SK-N-SH (cell line): ENCODE measurements at regions not wholly inside any gene's neighbourhood (a gene's known extent, or its start where the extent isn't known, plus 50 kb on each side); places are given as distances from the start of the nearest gene placed in this dataset.

ENCODE experiments used
- CTCF ChIA-PET: fragments of 300-600, 350-600 bp; formaldehyde crosslinking; extraction: SDS; loops from one replicate; lab custom pipeline; 2021; lab: Yijun Ruan, JAX
- POLR2A ChIA-PET: fragments of 350-600 bp; sonication (Branson Sonifier 250); formaldehyde crosslinking; extraction: SDS; loops from one replicate; lab custom pipeline; 2020; ENCODE audit warnings: antibody characterized with exemption, inconsistent platforms; lab: Yijun Ruan, JAX
- DNase-seq: peaks from one replicate; pipeline ENCODE4 v3.0.0; 2012
- H2AFZ ChIP-seq: fragments of 200-600 bp; sonication (generic); 2 replicates; pipeline ENCODE4 v1.8.1; 2016; ENCODE audit warnings: antibody characterized with exemption, mild to moderate bottlenecking, low read depth
- H3F3A ChIP-seq: fragments of 200-600 bp; sonication (generic); replicated peaks from 2 replicates; pipeline ENCODE3; 2016; ENCODE audit warnings: antibody characterized with exemption, mild to moderate bottlenecking; ENCODE audit not compliant: insufficient read depth
- H3K27ac ChIP-seq, 2 experiments: fragments of 200-500 bp in 1 of 2; fragments of 200-600 bp in 1 of 2; sonication (Bioruptor generic) in 1 of 2; sonication (generic), shearing (Covaris generic) in 1 of 2; 2 replicates each; pipeline versions ENCODE4 v1.5.1 to v1.6.1; 2014 to 2016; ENCODE audit warnings: low read depth in 2 of 2, inconsistent platforms in 1 of 2, low read length in 1 of 2, mild to moderate bottlenecking in 1 of 2, mixed read lengths in 1 of 2
- H3K27me3 ChIP-seq: fragments of 200-600 bp; sonication (generic), shearing (Covaris generic); 2 replicates; pipeline ENCODE4 v1.6.1; 2016; ENCODE audit warnings: mixed run types; ENCODE audit not compliant: insufficient read depth
- H3K36me3 ChIP-seq, 2 experiments: fragments of 200-500 bp in 1 of 2; fragments of 200-600 bp in 1 of 2; sonication (Bioruptor generic) in 1 of 2; sonication (generic) in 1 of 2; replicated peaks in 1 of 2; 2 replicates each; pipeline versions ENCODE3 to v1.5.1; 2014 to 2016; ENCODE audit warnings: low read length in 1 of 2, mild to moderate bottlenecking in 1 of 2; ENCODE audit not compliant: insufficient read depth in 2 of 2, control insufficient read depth in 1 of 2
- H3K4me1 ChIP-seq, 2 experiments: fragments of 200-500 bp in 1 of 2; fragments of 200-600 bp in 1 of 2; sonication (Bioruptor generic) in 1 of 2; sonication (generic), shearing (Covaris generic) in 1 of 2; 2 replicates each; pipeline versions ENCODE4 v1.5.1 to v1.6.1; 2014 to 2016; ENCODE audit warnings: low read depth in 1 of 2, low read length in 1 of 2, mixed run types in 1 of 2; ENCODE audit not compliant: insufficient read depth in 2 of 2, control insufficient read depth in 1 of 2
- H3K4me2 ChIP-seq: fragments of 200-600 bp; sonication (generic), shearing (Covaris generic); 2 replicates; pipeline ENCODE4 v1.6.1; 2017; ENCODE audit warnings: mixed run types
- H3K4me3 ChIP-seq, 2 experiments: fragments of 200-500 bp in 1 of 2; fragments of 200-600 bp in 1 of 2; sonication (Bioruptor generic) in 1 of 2; sonication (generic), shearing (Covaris generic) in 1 of 2; 2 replicates each; pipeline versions ENCODE4 v1.5.1 to v1.8.1; 2014 to 2016; ENCODE audit warnings: low read depth in 2 of 2, inconsistent platforms in 1 of 2, low read length in 1 of 2, mild to moderate bottlenecking in 1 of 2, mixed read lengths in 1 of 2, moderate library complexity in 1 of 2
- H3K79me2 ChIP-seq: fragments of 200-600 bp; sonication (generic); 2 replicates; pipeline ENCODE4 v1.8.1; 2017; ENCODE audit warnings: mild to moderate bottlenecking; ENCODE audit not compliant: insufficient read depth
- H3K9ac ChIP-seq: fragments of 200-600 bp; sonication (generic); 2 replicates; pipeline ENCODE4 v1.6.1; 2017; ENCODE audit warnings: mixed run types
- H3K9me2 ChIP-seq: fragments of 200-600 bp; sonication (generic); 2 replicates; pipeline ENCODE4 v1.6.1; 2017; ENCODE audit warnings: mixed run types
- H3K9me3 ChIP-seq: fragments of 200-600 bp; sonication (generic); 2 replicates; pipeline ENCODE4 v1.6.1; 2017; ENCODE audit warnings: mixed run types, mild to moderate bottlenecking, moderate library complexity
- H4K20me1 ChIP-seq: fragments of 200-600 bp; sonication (generic); 2 replicates; pipeline ENCODE4 v1.6.1; 2017; ENCODE audit warnings: mild to moderate bottlenecking, mixed run types; ENCODE audit not compliant: insufficient read depth
- CHD2 ChIP-seq: fragments of 150-350 bp; IDR thresholded peaks from 2 replicates; pipeline ENCODE4 v1.6.1; 2018; ENCODE audit warnings: low read length; ENCODE audit not compliant: partially characterized antibody
- ELF1 ChIP-seq: IDR thresholded peaks from 2 replicates; pipeline ENCODE4 v1.4.0; 2012
- FOSL2 ChIP-seq: IDR thresholded peaks from 2 replicates; pipeline ENCODE4 v1.4.0; 2012; ENCODE audit warnings: low read depth, mild to moderate bottlenecking, moderate library complexity, borderline replicate concordance
- FOXJ3 ChIP-seq: sonication (generic); formaldehyde crosslinking; IDR thresholded peaks from 2 replicates; pipeline ENCODE4 v1.5.1; 2020; ENCODE audit warnings: mild to moderate bottlenecking, missing genetic modification reagents
- GABPA ChIP-seq: IDR thresholded peaks from 2 replicates; pipeline ENCODE4 v1.4.0; 2012; ENCODE audit warnings: low read depth, mild to moderate bottlenecking
- GATA2 ChIP-seq: sonication (generic); formaldehyde crosslinking; IDR thresholded peaks from 2 replicates; pipeline ENCODE4 v1.5.0; 2020; ENCODE audit warnings: mild to moderate bottlenecking, missing genetic modification reagents
- IRF3 ChIP-seq: fragments of 150-350 bp; IDR thresholded peaks from 2 replicates; pipeline ENCODE4 v1.6.1; 2016; ENCODE audit warnings: mild to moderate bottlenecking, low read depth, low read length
- JUND ChIP-seq: IDR thresholded peaks from 2 replicates; pipeline ENCODE4 v1.4.0; 2012
- MXI1 ChIP-seq: IDR thresholded peaks from 2 replicates; pipeline ENCODE4 v1.6.1; 2012; ENCODE audit warnings: mild to moderate bottlenecking, low read depth, low read length, improper control_type of control experiment
- NFIC ChIP-seq: IDR thresholded peaks from 2 replicates; pipeline ENCODE4 v1.4.0; 2012; ENCODE audit warnings: borderline replicate concordance
- NRF1 ChIP-seq: IDR thresholded peaks from 2 replicates; pipeline ENCODE4 v1.6.1; 2012; ENCODE audit warnings: low read depth, mild to moderate bottlenecking, low read length
- PBX3 ChIP-seq: IDR thresholded peaks from 2 replicates; pipeline ENCODE4; 2012
- POLR2AphosphoS5 ChIP-seq: IDR thresholded peaks from 2 replicates; pipeline ENCODE4 v1.6.1; 2012; ENCODE audit warnings: low read depth, low read length
- RCOR1 ChIP-seq: fragments of 150-350 bp; IDR thresholded peaks from 2 replicates; pipeline ENCODE4 v1.6.1; 2017; ENCODE audit warnings: antibody characterized with exemption, low read length
- RXRA ChIP-seq: IDR thresholded peaks from 2 replicates; pipeline ENCODE4 v1.4.0; 2012; ENCODE audit warnings: low read depth, mild to moderate bottlenecking, borderline replicate concordance
- TCF12 ChIP-seq: IDR thresholded peaks from 2 replicates; pipeline ENCODE4 v1.4.0; 2012
- TEAD4 ChIP-seq: IDR thresholded peaks from 2 replicates; pipeline ENCODE4 v1.4.0; 2012; ENCODE audit warnings: mild to moderate bottlenecking, borderline replicate concordance; ENCODE audit not compliant: insufficient read depth
- YY1 ChIP-seq: IDR thresholded peaks from 2 replicates; pipeline ENCODE4 v1.4.0; 2012; ENCODE audit warnings: low read depth, mild to moderate bottlenecking
- WGBS: methylation state at CpG from one replicate; pipeline ENCODE4 v1.1.6; 2017; ENCODE audit warnings: low lambda C conversion rate; 5-methylcytosine and 5-hydroxymethylcytosine counted together
- TF ChIP-seq, protein P1 (sequence below): IDR thresholded peaks from 2 replicates; pipeline ENCODE4 v1.4.0; 2012; ENCODE audit warnings: low read depth, borderline replicate concordance
- TF ChIP-seq, protein P2 (sequence below): IDR thresholded peaks from 2 replicates; pipeline ENCODE4 v1.4.0; 2012; ENCODE audit warnings: low read depth

DNA sequence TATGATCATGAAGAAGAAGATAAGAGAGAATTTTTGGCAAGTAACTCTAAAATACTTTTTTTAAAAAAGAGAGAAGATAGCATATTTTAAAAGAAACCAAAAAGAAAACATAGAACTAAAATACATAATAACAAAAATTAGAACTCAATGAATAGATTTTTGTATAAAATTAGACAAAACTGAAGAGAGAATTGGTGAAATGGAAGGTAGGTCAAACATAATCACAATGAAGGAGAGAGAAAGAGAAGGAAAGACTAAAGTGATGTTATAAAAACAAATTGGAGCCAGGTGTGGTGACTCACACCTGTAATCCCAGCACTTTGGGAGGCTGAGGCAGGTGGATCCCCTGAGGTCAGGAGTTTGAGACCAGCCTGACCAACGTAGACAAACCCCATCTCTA, 211.5 kb downstream of the AXIN2 start:
- no peaks in the 10 kb centered on the region for H3K36me3 ChIP-seq
- ChIA-PET POLR2A (no interaction called here), CTCF (no interaction called here)
- H3K4me1 ChIP-seq, result no peaks in the 10 kb centered on the region
- no peaks in the 10 kb centered on the region for H4K20me1 ChIP-seq
- DNase-seq, result no peak
- H3K27ac ChIP-seq, result no peak overlapping the region
- no peaks in the 10 kb centered on the region for H3K79me2 ChIP-seq
- H3K4me2 ChIP-seq, result no peak overlapping the region
- peaks cover 7% of the 10 kb centered on the region; the same call in 1 of the 2 replicates for H3K27me3 ChIP-seq
- no peaks in the 10 kb centered on the region for H3K9me2 ChIP-seq
- H3K4me3 ChIP-seq, result no peak overlapping the region
- H3K9ac ChIP-seq, result no peak overlapping the region
- peaks cover 19% of the 10 kb centered on the region for H3K9me3 ChIP-seq
- TF ChIP-seq TCF12, result no peak
- no peak for TF ChIP-seq TEAD4
- no peak for TF ChIP-seq JUND
- no peak for TF ChIP-seq GABPA
- TF ChIP-seq, protein P1, sequence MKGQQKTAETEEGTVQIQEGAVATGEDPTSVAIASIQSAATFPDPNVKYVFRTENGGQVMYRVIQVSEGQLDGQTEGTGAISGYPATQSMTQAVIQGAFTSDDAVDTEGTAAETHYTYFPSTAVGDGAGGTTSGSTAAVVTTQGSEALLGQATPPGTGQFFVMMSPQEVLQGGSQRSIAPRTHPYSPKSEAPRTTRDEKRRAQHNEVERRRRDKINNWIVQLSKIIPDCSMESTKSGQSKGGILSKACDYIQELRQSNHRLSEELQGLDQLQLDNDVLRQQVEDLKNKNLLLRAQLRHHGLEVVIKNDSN, result no peak
- TF ChIP-seq, protein P2, sequence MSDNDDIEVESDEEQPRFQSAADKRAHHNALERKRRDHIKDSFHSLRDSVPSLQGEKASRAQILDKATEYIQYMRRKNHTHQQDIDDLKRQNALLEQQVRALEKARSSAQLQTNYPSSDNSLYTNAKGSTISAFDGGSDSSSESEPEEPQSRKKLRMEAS, result no peak
- TF ChIP-seq PBX3, result no peak
- no peak for TF ChIP-seq IRF3
- TF ChIP-seq MXI1, result no peak
- no peak for TF ChIP-seq ELF1
- TF ChIP-seq RXRA, result no peak
- no peak for TF ChIP-seq NRF1
- no peak for TF ChIP-seq FOSL2
- TF ChIP-seq GATA2 (CRISPR knock-in tag), result no peak
- no peak for TF ChIP-seq POLR2AphosphoS5
- WGBS, result 10% methylated on average over 1 of the region's 1 CpG
- no peak overlapping the region for H2AFZ ChIP-seq
- peaks cover 3% of the 10 kb centered on the region for H3F3A ChIP-seq

GRCh38 chr17:65346166-65346565, 209.0 kb downstream of the RGS9 start:
- DNase-seq, result no peak
- H3K79me2 ChIP-seq, result no peaks in the 10 kb centered on the region

More at GRCh38 chr17:65346166-65346565, 209.0 kb downstream of the RGS9 start:
- TF ChIP-seq YY1, result no peak
- TF ChIP-seq POLR2AphosphoS5, result no peak
- no peak for TF ChIP-seq FOXJ3 (CRISPR knock-in tag)
- TF ChIP-seq GABPA, result no peak
- no peak for TF ChIP-seq NFIC
- TF ChIP-seq CHD2, result no peak
- no peak for TF ChIP-seq RCOR1
- Histone ChIP-seq H3K4me2 (no peak overlapping the region), H3K9me2 (no peaks in the 10 kb centered on the region), H3K9me3 (peaks cover 16% of the 10 kb centered on the region), H3K4me3 (no peak overlapping the region), H3K9ac (no peak overlapping the region), H3K27ac (no peak overlapping the region), H3K27me3 (peaks cover 7% of the 10 kb centered on the region; the same call in 1 of the 2 replicates), H3F3A (no peaks in the 10 kb centered on the region), H2AFZ (no peak overlapping the region), H3K4me1 (no peaks in the 10 kb centered on the region), H4K20me1 (no peaks in the 10 kb centered on the region), H3K36me3 (no peaks in the 10 kb centered on the region)
- ChIA-PET CTCF (interaction anchor here (0.6 to 2.6 kb wide), 2 partner anchors 52 to 97 kb away, joined by 3 to 8 read pairs; no protein-coding TSS in a partner anchor), POLR2A (no interaction called here)
- WGBS, result 52% methylated on average over 2 of the region's 2 CpGs
